GM10266 (cell line): ENCODE measurements at regions not wholly inside any gene's neighbourhood (a gene's known extent, or its start where the extent isn't known, plus 50 kb on each side); places are given as distances from the start of the nearest gene placed in this dataset.

Experiments
- DNase-seq: peaks from one replicate; pipeline ENCODE4 v3.0.0; 2012; ENCODE audit errors: extremely low spot score
- TF ChIP-seq, protein P1 (sequence below): IDR thresholded peaks from 2 replicates; pipeline ENCODE4 v1.5.1; 2012; ENCODE audit warnings: mild to moderate bottlenecking, low read depth; ENCODE audit not compliant: control insufficient read depth, insufficient read depth; ENCODE audit errors: missing control alignments

- TF ChIP-seq, protein P1, sequence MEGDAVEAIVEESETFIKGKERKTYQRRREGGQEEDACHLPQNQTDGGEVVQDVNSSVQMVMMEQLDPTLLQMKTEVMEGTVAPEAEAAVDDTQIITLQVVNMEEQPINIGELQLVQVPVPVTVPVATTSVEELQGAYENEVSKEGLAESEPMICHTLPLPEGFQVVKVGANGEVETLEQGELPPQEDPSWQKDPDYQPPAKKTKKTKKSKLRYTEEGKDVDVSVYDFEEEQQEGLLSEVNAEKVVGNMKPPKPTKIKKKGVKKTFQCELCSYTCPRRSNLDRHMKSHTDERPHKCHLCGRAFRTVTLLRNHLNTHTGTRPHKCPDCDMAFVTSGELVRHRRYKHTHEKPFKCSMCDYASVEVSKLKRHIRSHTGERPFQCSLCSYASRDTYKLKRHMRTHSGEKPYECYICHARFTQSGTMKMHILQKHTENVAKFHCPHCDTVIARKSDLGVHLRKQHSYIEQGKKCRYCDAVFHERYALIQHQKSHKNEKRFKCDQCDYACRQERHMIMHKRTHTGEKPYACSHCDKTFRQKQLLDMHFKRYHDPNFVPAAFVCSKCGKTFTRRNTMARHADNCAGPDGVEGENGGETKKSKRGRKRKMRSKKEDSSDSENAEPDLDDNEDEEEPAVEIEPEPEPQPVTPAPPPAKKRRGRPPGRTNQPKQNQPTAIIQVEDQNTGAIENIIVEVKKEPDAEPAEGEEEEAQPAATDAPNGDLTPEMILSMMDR = no peak
- no peak for DNase-seq
Measured at GRCh38 chr5:143658956-143659355, 153.0 kb upstream of the HMHB1 start.

DNA sequence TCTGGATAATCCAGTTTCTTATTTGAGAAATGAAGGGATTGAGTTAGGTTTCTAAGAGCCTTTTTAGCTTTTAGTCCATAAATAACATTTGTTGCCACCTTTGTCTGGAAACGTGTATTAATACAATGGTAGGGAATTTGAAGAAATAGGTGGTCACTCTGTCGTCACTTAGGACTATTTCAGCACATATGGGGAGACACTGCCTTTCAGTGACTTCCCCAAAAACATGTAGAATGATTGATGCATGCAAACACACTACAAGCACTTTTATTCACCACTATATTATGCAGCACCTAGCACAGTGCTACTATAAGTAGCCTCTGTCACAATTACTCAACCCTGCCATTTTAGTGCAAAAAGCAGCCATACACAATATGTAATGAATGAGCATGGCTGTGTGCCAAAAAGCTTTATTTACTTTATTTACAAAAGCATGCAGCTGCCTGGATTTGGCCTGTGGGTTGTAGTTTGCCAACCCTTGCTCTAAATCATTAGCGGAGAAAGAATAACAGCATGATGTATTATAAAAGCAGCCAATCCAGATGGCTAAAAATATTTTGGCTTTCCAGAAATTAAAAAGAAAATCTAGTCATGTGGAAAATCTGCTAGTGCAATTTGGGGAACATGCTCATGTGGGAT lies 154.2 kb upstream of the HMHB1 start:
- DNase-seq = no peak
- TF ChIP-seq, protein P1 = no peak

- DNase-seq = no peak
- TF ChIP-seq, protein P1 = no peak
Measured at GRCh38 chr5:143653766-143654282, 158.1 kb upstream of the HMHB1 start.

DNA sequence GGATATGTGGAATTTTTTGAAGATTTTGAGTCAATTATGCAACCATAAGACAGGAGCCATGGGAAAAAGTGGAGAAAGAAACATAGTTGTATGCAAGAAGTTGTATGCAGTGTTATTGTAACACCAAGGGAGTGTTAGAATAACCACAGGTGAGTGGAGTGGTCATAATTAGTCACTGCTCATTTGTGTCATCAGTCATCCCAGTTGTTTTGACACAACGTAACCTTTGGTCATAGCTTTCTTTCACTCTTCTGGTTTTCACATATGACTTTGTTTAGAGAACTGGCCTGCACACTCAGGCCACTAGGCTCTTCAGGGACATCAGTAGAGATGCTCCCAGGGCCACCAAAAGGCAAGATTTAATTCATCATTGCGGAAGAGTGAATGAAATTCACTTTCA lies 158.7 kb upstream of the HMHB1 start:
- TF ChIP-seq, protein P1 = no peak
- peak; percentile 11 for DNase-seq

DNA sequence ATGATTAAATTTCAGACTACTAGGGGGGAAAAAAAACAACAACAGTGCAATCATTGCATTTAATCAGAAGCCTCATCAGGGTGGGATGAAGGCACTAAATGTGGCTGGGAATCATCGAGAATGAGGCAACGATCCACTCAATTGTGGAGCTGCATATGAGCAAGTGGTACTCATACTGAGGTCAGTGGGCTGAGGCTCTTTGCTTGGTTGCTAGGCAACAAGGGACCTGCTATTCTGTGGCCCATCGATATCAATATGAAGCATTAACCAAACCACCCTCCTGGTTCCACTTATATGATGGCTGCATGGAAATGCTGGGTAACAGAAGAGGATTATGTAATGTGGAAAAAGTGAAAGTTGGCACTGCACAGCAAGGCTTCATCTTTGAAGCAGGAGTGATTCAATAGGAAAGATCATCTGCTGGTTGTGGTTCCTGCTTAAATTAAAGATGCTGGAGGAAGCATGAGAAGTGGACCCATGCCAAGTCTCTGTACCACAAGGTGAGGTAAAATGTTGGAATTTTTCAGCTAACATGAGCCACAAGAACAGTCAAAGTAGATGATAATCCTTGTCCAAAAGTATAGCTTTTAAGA lies 159.8 kb upstream of the HMHB1 start:
- TF ChIP-seq, protein P1 = no peak
- no peak for DNase-seq

DNA sequence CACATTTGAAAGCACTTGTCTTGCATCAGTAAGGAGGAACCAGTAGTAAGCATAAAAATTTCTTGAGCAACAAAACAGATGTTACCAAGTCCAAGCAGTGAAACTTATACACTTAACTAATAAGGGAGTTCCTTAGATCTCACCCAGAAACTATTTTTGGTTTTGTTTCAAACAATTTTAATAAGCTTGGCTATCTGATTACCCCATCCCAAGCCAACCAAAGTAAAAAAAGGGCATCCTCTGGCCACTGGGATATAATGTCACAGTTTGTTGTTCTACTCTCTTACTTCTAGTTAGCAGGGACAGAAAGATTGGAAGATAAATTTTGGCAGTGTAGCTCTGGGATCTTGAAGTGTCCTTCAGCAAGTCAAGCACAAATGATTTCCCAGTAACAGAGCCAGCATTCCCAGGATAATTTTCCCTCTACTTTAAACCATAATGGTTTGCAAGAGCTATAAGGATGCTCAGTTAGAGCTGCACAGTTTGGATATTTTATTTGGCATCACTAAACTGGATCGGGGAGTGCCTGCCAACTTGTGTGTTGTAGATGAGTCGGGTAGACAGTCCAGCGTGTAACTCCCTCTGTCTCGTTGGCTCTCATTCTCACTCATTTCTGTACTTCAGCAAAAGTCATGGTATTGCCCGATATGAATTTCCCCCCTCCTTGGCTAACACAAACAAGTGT lies 161.9 kb upstream of the HMHB1 start:
- no peak for DNase-seq
- TF ChIP-seq, protein P1 = no peak

- TF ChIP-seq, protein P1 = peak; percentile 8
- no peak for DNase-seq
Measured at GRCh38 chr5:143648696-143649095, 163.3 kb upstream of the HMHB1 start.
